ENCODE measurements at regions not wholly inside any gene's neighbourhood (a gene's known extent, or its start where the extent isn't known, plus 50 kb on each side); places are given as distances from the start of the nearest gene placed in this dataset.
"Not testable (repeated sequence)": the region's sequence is repeated elsewhere in the genome, so short reads cannot be mapped to it uniquely, and the experiment has no call there.

DNA sequence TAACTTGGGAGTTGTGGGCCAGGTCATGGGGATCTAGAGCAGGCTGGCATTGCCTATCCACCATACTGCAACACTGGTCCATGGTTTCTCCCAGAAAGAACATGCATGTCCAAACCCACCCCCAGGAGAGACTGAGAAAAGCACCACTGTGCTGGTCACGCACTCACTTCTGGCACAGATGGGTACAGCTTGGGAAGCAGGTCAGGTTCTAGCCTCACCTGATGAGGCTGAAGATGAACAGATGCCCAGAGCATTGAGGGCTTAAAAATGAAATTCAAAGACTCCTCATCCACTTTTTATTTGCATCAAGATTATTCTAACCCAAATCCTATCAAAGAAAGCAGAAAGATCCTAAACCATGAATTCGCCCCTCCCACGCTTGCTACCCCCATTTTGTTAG, 125.9 kb upstream of the RAI2 start:
- no peaks in the 10 kb centered on the region for H3K36me3 ChIP-seq (ENCODE audit: control insufficient read depth, insufficient read depth, low read length)
- no peaks in the 10 kb centered on the region; the same call in 1 of the 2 replicates for H3K27me3 ChIP-seq (replicated peaks; ENCODE audit: control insufficient read depth, insufficient read depth, low read length)
- DNase-seq (ENCODE audit: extremely low read depth, insufficient read length): no peak
- TF ChIP-seq, protein P1, sequence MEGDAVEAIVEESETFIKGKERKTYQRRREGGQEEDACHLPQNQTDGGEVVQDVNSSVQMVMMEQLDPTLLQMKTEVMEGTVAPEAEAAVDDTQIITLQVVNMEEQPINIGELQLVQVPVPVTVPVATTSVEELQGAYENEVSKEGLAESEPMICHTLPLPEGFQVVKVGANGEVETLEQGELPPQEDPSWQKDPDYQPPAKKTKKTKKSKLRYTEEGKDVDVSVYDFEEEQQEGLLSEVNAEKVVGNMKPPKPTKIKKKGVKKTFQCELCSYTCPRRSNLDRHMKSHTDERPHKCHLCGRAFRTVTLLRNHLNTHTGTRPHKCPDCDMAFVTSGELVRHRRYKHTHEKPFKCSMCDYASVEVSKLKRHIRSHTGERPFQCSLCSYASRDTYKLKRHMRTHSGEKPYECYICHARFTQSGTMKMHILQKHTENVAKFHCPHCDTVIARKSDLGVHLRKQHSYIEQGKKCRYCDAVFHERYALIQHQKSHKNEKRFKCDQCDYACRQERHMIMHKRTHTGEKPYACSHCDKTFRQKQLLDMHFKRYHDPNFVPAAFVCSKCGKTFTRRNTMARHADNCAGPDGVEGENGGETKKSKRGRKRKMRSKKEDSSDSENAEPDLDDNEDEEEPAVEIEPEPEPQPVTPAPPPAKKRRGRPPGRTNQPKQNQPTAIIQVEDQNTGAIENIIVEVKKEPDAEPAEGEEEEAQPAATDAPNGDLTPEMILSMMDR (IDR thresholded peaks at IDR 0.05; ENCODE audit: insufficient read depth, low read length, poor library complexity, severe bottlenecking): no peak
- H3K4me3 ChIP-seq (replicated peaks; ENCODE audit: low read depth, low read length): no peak overlapping the region

DNA sequence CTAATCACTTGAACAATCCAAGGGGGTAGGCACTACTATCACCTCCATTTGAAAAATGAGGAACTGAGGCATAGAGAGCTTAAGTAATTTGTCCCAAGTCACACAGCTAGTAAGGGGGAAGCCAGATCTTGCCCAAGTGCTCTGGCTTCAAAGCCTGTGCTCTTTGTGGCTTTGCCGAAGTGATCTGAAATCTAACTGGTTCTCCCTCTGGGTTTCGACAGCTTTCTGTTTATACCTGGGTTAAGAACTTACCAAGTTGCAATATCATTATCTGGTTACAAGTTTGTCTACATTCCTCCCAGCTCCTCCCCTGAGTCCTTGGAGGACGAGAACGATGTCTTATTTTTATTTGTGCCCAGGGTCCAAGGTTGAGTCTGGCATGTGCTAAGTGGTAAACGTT, 125.3 kb upstream of the RAI2 start:
- TF ChIP-seq, protein P1 (IDR thresholded peaks at IDR 0.05; ENCODE audit: insufficient read depth, low read length, poor library complexity, severe bottlenecking): no peak
- H3K36me3 ChIP-seq (ENCODE audit: control insufficient read depth, insufficient read depth, low read length): no peaks in the 10 kb centered on the region
- no peaks in the 10 kb centered on the region; the same call in 1 of the 2 replicates for H3K27me3 ChIP-seq (replicated peaks; ENCODE audit: control insufficient read depth, insufficient read depth, low read length)
- no peak overlapping the region for H3K4me3 ChIP-seq (replicated peaks; ENCODE audit: low read depth, low read length)
- no peak for DNase-seq (ENCODE audit: extremely low read depth, insufficient read length)

DNA sequence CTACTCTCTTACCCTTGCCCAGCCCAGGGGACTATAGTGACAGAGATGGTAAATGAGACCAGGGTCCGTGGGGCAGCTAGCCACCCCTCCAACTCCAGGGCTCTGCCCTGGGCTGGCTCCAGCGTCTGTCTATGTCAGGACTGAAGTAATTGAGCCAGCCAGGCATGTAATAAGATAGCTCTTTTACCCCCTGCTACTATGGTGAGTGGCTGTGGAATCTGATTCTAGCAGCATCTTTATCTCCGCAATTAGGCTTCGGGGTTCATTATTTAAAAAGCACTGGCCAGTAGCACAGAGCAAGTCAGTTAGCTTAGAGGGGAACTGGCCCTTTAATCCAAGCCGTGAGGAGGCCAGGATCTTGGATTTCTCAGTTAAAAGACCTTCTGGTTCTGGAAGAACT, 123.3 kb upstream of the RAI2 start:
- TF ChIP-seq, protein P1 (IDR thresholded peaks at IDR 0.05; ENCODE audit: insufficient read depth, low read length, poor library complexity, severe bottlenecking): no peak
- no peak overlapping the region for H3K4me3 ChIP-seq (replicated peaks; ENCODE audit: low read depth, low read length)
- no peak for DNase-seq (ENCODE audit: extremely low read depth, insufficient read length)
- no peaks in the 10 kb centered on the region; the same call in 1 of the 2 replicates for H3K27me3 ChIP-seq (replicated peaks; ENCODE audit: control insufficient read depth, insufficient read depth, low read length)
- no peaks in the 10 kb centered on the region for H3K36me3 ChIP-seq (ENCODE audit: control insufficient read depth, insufficient read depth, low read length)

DNA sequence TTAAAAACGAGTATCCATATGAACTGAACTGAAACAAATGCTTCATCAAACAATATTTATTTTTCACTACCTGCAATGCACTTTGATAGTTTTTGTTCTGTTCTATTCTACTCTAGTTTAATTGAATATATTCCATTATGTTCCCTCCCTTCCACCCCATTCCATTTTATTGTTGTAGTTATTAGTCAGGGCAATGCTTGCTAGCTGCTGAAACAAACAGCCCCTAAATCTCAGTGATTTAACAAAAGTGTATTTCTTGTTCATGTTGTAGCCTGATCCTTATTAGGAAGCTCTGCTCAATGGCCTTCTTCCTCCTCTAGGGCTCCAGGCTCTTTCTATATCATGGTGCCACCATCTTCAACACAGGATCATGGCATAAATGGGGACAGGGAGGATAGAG, 122.3 kb upstream of the RAI2 start:
- no peaks in the 10 kb centered on the region; the same call in 1 of the 2 replicates for H3K27me3 ChIP-seq (replicated peaks; ENCODE audit: control insufficient read depth, insufficient read depth, low read length)
- H3K4me3 ChIP-seq (replicated peaks; ENCODE audit: low read depth, low read length): no peak overlapping the region
- DNase-seq (ENCODE audit: extremely low read depth, insufficient read length): no peak
- TF ChIP-seq, protein P1 (IDR thresholded peaks at IDR 0.05; ENCODE audit: insufficient read depth, low read length, poor library complexity, severe bottlenecking): no peak
- no peaks in the 10 kb centered on the region for H3K36me3 ChIP-seq (ENCODE audit: control insufficient read depth, insufficient read depth, low read length)

DNA sequence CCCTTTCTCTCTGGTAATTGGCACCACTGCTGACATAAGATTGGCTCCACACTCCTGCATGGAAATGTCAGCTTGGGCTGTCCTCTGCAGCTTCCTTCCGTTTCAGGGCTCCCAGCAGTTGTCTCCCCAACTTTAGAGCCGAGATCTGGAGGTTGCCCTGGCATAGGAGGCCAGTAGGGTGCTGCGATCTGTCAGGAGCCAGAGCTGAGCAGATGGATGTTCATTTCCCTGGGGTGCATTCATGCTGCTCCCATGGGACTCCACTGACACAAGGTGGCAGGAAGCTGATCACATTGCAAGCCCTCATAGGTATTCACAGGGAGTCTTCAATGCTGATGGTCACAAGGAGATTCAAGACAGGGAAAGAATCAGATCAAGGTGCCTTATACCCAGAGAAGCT, 116.6 kb upstream of the RAI2 start:
- Histone ChIP-seq H3K27me3 (replicated peaks; ENCODE audit: control insufficient read depth, insufficient read depth, low read length) (no peaks in the 10 kb centered on the region), H3K36me3 (ENCODE audit: control insufficient read depth, insufficient read depth, low read length) (no peaks in the 10 kb centered on the region), H3K4me3 (replicated peaks; ENCODE audit: low read depth, low read length) (no peak overlapping the region)
- TF ChIP-seq, protein P1 (IDR thresholded peaks at IDR 0.05; ENCODE audit: insufficient read depth, low read length, poor library complexity, severe bottlenecking): no peak
- DNase-seq (ENCODE audit: extremely low read depth, insufficient read length): no peak

DNA sequence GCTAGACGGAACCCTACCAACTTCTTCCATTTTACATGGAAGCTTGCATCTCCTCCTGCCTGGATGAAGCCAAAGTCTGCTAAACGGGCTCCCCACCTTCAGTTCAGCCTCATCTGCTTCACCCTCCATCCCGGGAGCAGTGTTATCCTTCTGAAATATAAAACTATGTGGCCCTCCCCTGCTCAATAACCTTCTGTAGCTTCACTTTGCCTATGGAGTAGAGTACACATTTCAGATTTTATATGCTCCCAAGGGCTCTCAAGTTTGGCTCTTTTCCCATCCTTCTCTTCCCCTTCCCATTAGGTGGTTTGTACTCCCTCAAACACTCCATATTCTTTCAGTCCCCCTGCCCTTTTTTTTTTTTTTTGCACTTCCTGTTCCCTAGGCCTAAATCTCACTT, 115.9 kb upstream of the RAI2 start:
- TF ChIP-seq, protein P1 (IDR thresholded peaks at IDR 0.05; ENCODE audit: insufficient read depth, low read length, poor library complexity, severe bottlenecking): no peak
- no peaks in the 10 kb centered on the region for H3K36me3 ChIP-seq (ENCODE audit: control insufficient read depth, insufficient read depth, low read length)
- H3K4me3 ChIP-seq (replicated peaks; ENCODE audit: low read depth, low read length): no peak overlapping the region
- no peak for DNase-seq (ENCODE audit: extremely low read depth, insufficient read length)
- no peaks in the 10 kb centered on the region for H3K27me3 ChIP-seq (replicated peaks; ENCODE audit: control insufficient read depth, insufficient read depth, low read length)

DNA sequence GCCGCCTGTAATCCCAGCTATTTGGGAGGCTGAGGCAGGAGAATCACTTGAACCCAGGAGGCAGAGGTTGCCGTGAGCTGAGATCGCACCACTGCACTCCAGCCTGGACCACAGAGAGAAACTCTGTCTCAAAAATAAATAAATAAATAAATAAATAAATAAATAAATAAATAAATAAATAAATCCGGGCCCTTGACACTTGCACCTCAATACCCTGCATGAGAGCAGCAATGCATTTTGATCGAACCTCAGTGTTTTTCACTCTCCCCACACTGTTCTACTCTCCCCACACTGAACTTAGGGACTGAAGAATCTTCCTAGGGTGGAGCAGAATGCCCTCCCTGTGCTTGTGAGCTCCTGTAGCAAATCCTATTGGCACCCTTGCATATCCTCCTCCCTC, 114.3 kb upstream of the RAI2 start:
- H3K36me3 ChIP-seq (ENCODE audit: control insufficient read depth, insufficient read depth, low read length); DNase-seq (ENCODE audit: extremely low read depth, insufficient read length); H3K4me3 ChIP-seq (replicated peaks; ENCODE audit: low read depth, low read length); H3K27me3 ChIP-seq (replicated peaks; ENCODE audit: control insufficient read depth, insufficient read depth, low read length): not testable (repeated sequence)

All from GM06990 (cell line).